MM.1S (cell line): ENCODE measurements at regions not wholly inside any gene's neighbourhood (a gene's known extent, or its start where the extent isn't known, plus 50 kb on each side); places are given as distances from the start of the nearest gene placed in this dataset.

Experiments
- CTCF ChIP-seq: fragments of 300-600 bp; sonication (generic); IDR thresholded peaks from 2 replicates; pipeline ENCODE4 v1.5.1; 2016; ENCODE audit warnings: antibody characterized with exemption, low read length, mixed read lengths
- EZH2 ChIP-seq: fragments of 300-600 bp; sonication (generic); optimal IDR thresholded peaks from 2 replicates; pipeline ENCODE3; 2017; ENCODE audit warnings: low read depth, mild to moderate bottlenecking, antibody characterized with exemption, low read length, mixed read lengths

DNA sequence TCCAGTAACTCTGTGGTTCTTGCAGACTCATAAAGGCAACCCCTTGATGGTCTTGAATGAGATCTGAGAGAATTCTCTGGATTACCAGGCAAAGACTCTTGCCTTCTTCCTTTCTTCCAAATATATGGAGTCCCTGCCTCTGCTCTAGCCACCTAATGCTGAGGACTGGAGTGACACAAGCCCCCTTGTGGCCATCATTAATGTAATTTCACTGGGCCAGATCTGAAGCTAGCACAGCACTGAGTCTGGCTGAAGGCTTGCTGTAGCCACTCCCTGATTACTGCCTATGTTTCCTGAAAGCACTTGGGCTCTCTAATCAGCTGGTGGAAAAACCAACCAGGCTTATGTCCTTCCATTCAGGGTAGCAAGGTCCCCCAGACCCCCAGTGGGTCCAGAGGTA, 559.3 kb upstream of the IRAK1BP1 start:
- peak; percentile 17 for TF ChIP-seq CTCF
- no peak for TF ChIP-seq EZH2
